ENCODE measurements at regions not wholly inside any gene's neighbourhood (a gene's known extent, or its start where the extent isn't known, plus 50 kb on each side); places are given as distances from the start of the nearest gene placed in this dataset.

DNA sequence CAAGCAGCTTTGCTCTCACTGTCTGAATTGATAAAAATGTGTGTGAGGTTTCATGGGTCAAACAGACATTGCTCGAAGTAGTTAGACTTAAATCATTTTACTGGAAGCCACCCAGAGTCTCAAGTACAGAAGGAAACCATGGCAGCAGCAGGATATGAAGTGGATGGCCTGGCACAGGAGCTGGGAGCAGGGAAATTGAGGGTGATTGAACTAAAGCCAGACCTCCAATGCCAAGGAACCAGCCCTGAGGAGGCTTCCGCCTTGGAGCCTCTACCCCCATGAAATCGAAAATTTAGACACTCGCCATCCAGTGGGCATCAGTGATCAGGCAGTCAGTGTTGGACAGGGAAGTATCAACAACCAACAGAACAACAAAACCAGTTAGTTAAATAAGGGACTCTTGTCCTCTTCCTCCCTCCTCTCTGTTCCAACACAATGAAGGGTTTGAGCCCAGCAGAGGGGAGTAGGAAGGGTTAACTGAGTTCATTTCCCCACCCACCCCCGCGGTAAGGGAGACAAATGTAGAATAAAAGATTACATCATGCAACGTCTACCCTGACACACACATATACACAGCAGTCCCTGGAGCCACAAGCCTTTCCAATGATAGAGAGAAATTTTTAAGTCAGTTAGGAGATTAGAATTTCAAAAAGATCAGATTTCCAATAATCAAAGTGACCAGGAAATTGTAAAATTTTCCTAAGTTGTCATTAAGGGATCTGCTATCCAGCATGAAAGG, 156.3 kb downstream of the SLC16A9 start:
- no peak for FAIRE-seq

DNA sequence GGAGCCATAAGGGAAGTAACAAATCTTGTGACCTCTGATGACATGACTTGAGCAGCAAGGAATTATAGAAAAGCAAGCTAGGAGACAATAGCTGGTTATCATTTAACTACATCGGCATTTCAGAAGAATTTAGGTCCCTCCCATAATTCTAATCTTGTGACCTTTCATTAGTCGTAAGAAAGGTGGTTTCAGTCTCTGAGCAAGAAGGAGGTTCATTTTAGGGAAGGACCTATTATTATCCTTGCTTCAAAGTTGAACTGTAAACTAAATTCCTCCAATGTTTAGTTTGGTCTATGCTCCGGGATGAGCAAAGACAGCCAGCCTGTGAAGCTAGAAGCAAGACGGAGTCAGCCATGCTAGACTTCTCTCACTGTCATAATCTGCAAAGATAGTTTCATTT, 159.6 kb downstream of the SLC16A9 start:
- FAIRE-seq: no peak

DNA sequence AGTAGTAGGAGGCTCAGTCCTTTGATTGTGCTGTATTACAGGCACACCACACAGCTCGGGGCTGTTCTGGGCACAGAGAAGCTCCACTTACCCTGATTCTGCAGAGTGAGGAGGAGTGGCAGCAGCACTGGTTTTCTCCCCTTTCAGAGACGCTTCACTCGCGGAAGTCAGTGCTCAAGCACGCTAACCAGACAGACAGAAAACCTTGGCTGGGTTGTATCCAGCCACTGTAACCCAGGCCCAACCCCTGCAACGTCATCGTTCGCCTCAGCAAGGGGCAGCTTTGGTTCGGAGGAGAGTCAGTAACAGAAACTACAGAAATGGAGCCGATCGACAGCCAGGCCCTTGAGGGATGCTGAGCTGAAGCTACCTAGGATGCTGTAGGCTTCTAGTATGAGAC, 171.0 kb downstream of the SLC16A9 start:
- FAIRE-seq: no peak

DNA sequence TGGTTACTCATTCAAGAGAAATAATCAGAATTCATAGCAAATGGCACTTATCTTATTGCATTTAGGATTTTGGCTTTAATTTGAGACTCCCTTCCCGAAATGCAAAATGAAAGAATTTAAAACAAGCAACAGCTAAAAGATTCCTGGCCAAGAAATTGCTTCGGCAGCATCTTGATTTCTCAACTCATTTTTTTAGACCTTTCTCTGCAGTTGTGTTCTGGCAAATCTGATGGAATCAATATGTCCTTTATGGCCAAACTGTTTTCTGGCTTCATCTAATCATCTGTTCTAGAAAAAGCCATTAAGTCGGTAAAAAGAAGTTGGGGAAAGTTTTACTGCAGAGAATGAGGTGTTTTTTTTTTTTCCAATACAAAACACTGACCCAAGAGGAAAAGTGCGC, 172.1 kb downstream of the SLC16A9 start:
- FAIRE-seq: no peak

DNA sequence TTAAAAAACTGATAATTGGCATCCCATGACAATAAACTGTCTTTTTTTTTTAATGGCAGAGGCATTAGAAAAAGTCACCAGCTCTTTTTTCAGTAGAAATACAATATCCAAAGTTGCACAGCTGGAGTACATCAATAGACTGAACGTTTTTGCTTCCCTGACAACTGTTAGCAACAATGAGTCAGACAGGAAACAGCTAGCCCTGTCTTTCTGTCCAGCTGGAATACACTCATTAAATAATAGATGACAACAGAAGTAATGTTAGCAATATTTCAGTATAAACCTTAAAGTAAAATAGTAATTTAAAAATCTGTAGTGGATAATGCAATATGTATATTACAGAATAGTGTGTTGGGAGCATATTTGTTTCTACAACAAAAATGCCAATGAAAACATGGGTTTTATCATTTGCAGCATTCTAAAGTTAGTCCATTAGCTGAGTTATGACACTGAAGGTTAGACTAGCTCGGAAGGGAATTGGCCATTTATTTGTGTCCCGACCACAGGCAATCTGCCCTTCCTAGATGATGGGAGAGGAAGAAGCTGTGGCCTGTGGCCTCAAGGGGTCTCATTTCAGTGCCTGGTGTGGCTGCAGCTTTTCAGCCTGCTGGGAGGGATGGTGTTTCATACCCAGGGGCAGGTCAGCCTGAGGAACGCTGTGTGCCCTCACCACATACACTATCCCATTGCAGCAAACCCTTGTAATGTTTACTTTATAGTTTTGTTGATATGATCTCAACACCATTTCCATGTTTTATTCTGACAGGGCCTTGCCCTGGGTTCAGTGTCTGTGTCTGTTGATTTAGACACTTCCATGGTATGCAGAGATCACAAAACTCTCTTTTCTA, 173.3 kb downstream of the SLC16A9 start:
- FAIRE-seq: peak; percentile 94

DNA sequence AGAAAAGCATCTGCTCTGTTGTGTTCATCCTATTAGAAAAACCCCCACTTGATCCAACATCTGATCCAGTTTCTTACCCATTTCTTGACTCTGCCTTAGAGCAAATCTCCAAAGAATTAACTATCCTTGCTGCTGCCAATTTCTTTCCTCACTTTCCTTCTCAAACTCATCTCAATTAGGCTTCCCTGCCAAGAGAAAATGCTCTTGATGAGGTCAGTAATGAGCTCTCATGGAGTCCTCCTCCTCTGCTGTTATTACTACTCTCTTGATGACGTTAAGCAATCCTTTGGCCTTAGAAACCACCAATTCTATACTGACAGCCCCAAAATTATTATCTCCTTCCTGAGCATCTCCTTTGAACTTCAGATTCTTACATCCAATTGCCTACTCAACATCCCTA, 162.0 kb upstream of the FAM13C start:
- FAIRE-seq: no peak

DNA sequence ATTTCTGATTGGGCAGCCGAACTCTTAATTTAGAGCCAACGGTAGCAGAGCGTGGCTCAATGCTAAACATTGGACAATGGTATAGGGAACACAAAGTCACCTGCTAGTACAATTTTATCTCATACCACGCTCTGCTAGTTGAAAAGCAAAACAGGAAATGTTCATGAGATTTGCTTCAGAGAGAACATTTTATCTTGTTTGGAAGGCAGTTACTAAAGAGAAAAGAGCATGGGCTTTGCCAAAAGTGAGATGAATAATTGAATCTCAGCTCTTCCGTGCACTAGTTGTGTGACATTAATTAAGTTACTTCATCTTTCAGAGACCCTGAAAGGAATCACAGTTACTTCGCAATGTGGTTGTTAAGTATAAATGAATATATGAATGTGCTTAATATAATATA, 161.5 kb upstream of the FAM13C start:
- no peak for FAIRE-seq

DNA sequence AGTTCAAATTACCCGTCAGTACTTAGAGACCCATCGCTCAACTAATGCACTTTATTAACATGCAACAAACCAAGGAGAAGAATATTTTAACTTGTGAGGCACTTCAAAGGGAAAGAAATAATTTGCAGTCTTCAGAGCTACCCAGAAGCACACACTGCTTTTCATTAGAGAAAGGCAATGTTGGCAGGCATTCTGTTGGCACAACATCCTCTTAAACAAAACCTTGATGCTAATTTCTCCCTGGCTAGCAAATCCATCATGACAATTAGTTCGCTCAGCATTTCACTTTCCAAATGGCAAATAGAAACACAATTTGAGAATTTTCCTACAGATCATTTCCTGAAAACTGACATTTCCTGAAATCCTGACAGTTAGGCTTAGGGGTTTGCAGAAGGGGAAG, 155.6 kb upstream of the FAM13C start:
- FAIRE-seq: no peak

DNA sequence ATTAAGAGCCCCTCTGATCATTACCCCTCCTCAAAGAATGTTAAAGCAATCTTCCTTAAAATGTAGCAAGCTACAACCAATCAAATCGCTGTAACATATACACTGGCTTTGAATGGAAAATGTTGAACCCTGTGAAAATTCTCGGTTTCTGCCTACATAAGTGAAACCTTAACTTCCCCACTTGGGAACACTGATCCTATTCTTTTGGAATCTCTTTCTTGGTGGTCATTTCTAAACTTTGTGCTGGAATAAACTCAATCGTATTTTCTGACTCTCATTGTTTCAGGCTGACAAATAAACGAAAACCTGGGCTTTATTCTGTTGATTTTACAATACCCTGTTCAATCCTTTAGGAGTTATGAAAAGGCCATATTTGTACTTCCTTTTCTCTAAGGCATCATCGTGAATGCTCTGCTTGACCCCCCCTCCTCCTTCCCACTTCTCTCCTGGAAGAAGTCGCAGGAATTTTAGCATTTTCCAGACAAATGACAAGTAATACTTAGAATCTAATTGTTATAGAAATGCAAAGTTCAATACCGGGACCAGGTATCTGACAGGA, 155.1 kb upstream of the FAM13C start:
- no peak for FAIRE-seq

DNA sequence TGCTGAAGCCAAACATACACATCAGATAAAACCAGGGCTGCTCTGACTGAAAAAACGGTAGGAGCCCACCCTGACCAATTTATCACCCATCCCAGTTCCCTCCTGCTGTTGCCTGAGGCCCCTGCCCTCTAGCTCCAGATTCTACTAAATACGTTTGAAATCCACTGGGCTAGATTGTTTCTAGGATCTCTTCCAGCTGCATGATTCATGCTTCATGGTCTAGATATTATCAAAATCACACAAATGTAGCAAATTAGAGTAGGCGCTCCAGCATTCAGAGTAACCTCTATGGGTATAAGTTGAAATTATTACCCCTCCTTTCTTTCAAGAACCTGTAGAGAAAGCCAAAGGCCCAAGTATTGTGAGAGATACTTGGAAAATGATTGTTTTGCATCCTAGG, 151.2 kb upstream of the FAM13C start:
- no peak for FAIRE-seq

DNA sequence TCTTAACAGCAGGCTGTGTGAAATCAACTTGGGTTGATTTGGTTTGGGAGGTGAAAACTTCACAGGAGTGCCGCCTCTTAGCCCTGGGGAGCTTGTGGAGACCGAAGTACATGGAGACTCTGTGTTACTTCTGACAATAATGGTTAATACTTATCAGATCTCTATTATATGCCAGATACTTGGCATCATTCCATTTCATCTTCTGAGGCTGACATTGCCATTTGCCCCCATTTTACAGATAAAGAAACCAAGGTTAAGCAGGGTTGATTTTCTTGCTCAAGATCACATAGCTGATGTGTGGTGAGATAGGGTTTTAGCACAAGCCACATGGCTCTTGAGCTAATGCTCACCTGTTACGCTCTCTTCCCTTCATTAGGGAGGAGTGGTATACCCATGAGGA, 150.6 kb upstream of the FAM13C start:
- no peak for FAIRE-seq

DNA sequence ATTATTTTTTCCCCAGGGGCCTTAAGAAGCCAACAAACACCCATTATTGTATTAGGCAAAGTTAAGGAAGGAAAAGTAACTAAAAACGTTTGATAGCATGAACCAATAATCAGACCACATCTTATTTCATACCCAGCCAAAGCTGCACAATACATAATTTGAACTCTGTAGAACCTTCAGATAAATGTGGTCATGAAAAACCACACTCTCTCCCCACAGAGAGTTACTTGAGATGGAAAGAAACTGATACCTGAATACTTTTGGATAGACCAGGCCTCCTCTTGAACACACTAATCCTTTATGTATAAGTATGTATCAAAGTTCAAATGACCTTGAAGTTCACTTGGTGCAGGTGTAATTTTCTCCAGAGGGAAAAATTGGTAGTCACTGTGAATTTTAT, 146.6 kb upstream of the FAM13C start:
- no peak for FAIRE-seq

DNA sequence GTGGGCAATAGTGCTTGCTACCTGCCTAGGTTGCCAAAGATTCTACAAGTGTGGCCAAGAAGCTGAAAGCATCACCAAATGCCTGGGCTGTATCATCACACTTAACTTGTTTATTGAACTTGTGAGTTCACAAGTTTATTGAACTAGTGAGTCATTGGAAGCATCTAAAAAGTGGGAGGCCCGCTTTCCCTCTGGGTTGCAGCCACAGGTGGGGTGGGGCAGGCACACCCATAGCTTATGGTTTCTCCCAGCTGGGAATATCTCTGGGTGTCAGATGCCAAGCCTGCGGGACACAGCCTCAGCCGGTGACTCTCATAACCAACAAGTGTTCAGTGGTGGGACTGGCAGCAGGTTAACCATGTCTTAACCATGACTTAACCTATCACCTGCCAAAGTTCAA, 145.9 kb upstream of the FAM13C start:
- FAIRE-seq: no peak

DNA sequence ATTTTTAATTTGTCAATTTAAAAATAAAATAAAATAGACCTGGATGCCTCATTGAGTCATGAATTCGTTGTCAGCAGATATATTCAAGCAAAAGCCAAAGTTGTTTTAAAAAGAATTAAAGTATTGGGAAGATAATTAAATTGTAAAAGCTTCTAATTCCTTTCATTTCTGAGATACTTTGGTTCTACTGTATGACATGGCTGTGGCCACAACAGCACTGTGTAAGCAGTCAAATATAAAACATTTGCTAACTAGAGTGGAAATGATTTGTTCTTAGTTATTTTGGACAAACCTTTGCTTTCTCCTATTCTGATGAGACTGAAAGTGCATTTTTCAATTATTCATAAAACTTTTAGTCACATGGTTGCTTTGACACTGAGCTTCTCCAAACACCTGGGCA, 143.6 kb upstream of the FAM13C start:
- FAIRE-seq: no peak

DNA sequence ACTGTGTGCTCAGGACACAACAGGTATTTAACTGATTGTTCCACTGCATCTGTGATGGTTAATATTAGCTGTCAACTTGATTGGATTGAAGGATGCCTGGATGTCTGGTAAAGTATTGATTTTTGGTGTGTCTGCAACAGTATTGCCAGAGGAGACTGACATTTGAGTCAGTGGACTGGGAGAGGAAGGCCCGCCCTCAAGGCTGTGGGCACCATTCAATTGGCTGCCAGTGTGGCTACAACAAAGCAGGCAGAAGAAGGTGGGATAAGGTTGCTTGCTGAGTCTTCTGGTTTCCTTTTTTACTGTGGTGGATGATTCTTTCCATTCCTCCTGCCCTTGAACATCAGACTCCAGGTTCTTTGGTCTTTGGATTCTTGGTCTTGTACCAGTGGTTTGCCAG, 137.1 kb upstream of the FAM13C start:
- FAIRE-seq: no peak

DNA sequence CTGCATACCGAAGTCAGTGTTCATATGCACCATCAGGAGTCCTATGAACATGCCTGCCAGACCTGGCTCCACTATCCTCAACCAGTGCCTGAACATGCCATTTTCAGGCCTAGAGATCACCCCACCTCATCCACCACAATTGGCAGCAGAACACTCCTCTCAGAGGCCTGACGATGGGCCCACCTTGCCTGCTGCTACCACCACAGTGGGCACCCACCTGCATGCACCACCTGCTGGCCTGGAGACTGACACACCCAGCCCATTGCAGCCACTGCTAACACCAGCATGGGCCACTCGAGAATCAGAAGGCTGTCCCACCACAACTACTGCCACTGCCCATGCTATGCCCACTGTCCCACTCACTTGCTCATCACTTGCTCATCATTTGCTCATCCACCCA, 130.7 kb upstream of the FAM13C start:
- no peak for FAIRE-seq

DNA sequence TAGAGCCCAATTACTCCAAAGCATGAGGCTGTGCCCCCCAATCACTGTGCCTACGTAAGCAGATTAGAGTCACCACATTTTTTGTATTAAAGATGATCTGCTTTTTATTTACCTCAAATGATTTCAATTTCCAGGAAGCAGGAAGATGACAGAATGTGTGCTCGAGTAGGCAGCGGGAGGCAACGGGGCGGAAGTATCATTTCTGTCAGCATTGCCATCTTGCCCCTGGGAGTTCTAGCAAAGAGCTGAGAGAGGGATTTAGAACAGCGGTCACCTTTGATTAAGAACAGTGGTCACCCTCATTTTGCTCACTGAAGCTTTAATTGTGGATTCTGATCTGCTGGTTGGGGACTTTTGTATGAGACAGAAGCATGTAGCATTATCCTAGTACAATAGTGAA, 117.1 kb upstream of the FAM13C start:
- no peak for FAIRE-seq

DNA sequence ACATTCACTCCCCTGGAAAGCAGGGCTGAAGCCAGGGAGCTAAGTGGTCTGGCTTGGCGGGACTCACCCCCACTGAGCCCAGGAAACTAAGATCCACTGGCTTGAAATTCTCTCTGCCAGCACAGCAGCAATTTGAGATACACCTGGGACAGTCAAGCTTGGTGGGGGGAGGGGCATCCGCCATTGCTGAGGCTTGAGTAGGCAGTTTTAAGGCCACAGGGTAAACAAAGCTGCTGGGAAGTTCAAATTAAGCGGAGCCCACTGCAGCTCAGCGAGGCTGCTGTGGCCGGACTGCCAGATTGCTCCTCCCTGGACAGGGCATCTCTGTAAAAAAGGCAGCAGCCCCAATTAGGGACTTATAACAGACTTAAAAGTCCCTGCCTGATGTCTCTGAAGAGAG, 108.2 kb upstream of the FAM13C start:
- FAIRE-seq: no peak

DNA sequence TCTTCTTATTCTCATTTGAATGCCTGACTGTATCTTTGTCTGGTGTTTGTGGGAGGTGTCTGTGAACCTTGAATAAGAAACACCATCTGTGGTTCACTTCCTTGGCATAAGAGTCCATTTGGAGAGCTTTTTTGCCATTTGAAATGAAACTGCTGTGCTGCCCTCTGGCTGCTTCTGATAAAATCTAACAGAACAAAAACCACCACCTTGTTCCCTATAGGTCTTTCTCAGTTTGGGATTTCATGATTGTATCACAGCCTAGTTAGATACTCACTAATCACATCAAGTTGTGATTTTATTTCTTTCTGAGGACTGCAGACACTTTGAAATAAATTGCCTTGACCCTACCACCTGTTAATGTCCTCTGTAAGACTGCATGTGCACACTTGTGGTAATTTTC, 102.7 kb upstream of the FAM13C start:
- no peak for FAIRE-seq

DNA sequence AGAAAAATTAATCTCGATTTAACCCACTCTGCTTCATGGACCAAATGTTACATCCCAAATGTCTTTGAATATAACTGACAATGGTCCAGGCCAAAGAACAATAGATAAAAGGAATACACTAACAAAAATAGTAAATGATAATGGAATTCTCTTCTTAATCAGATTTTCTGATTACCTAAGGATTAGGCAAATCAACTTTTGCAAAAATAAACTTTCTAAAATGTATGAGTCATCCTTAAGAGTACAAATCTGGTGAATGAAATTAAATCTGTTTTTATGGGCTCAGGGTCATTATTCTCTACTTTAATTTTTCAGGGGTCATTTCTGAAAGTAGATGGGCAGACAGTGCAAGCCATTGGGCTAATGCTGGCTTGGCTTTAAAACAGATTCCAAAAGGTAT, 102.1 kb upstream of the FAM13C start:
- FAIRE-seq: no peak

DNA sequence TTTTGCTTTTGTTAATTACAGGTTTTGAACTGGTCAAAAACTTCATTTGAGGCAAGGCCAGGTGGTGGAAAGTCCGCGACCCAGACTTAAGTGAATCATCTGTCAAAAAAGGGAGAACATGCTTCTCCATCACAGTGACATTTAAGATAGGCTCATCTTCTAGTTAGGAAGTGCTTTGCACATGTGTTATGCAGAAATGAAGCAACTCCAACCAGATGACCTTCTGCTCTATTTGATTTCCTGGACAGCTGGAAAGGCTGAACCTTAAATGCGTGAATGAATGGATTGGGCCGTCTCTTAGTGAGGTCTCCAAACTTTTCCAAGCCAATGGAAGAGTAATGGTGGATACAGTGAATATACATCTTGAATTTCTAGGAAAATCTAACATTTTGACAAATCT, 101.6 kb upstream of the FAM13C start:
- no peak for FAIRE-seq

DNA sequence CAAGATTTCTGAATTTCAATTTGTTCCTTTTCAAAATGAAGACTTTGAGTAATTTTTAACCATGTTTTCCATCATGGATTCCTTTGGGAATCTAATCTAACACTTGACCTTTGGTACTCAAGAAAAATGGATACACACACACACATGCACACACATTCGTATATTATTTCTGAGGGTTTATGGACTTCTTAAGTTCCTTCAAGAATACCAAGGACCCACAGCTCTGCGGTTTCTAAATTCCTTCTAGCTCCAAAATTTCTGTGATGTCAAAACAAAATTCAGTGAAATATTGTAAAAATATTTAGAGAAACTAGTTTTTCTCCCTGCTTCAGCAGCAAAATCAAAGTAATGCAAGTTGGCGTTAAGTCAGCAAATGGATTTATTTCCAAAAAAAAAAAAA, 98.3 kb upstream of the FAM13C start:
- no peak for FAIRE-seq

DNA sequence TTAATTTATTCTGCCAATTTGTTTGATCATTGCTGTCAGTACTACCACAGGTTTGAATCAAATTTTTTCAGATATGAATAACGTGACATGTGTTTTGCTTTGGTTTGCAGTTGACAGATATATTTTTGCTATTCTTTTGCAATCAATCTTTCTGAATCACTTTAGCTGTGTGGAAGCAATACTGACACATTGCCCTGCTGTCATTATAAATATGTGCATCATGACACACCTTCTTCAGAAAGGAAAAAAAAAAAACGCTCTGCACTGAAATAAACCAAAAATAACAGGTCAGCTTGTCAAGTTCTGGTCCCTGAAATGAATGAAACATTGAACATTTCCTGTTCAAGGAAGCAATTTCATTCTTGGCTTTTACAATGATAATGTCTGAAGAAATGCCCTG, 93.8 kb upstream of the FAM13C start:
- FAIRE-seq: no peak

DNA sequence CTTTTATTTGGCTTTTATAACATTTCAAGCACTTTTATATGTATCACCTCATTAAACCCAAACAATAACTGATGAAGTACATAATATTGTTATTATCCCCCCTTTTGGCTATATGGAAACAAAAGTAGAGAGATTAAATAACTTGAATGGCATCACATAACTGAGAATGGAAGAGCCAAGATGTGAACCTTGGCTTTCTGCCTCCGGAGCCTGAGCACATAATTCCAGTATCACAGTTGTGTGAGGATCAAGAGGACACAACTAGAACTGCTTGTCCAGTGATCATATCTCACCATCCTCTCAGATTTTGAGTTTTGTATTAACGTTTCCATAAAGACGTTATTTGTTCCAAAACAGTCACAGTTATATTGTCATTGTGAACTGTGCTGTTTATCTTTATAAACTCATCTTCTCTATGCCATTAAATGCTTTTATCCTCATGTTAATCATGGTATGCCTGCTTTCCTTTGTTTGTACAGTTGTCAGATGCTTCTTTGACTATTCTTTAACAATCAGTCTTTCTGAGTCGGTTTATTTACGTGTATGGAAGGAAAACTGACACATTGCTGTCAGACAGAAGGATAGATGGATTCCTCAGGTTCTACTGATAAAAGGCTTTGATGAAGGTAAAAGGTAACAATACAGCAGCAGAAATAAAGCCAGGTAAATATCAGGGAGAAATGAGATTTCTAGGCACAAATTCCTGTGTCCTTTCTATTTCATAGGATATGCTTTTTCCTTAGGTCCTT, 92.0 kb upstream of the FAM13C start:
- FAIRE-seq: no peak

Measured in islet of Langerhans (tissue), 1 donor.